GM19438 (cell line): ENCODE measurements at regions not wholly inside any gene's neighbourhood (a gene's known extent, or its start where the extent isn't known, plus 50 kb on each side); places are given as distances from the start of the nearest gene placed in this dataset.

Experiments used
- ATAC-seq: cut with Tn5 transposase; IDR thresholded peaks from one replicate; pipeline ENCODE4 v1.9.1; 2021; ENCODE audit warnings: low read depth; ENCODE audit not compliant: unreplicated experiment

DNA sequence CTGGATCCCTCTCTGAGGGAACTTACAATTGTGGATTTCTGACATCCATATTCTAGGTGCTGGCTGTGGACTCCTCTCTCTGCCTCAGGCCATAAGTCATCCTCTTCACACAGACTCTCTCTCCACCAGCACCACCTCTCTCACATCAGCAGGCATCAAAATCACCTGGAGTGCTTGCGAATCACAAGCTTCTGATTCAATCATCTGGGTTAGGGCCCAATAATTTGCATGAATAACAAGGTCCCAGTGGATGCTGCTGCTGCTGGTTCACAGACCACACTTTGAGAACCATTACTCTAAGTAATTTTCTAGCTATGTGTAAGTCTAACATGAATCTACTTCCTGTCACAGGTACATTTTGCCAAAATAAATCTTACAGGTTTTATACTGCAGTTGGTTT lies 214.9 kb downstream of the DSEL start:
- ATAC-seq, result no peak

DNA sequence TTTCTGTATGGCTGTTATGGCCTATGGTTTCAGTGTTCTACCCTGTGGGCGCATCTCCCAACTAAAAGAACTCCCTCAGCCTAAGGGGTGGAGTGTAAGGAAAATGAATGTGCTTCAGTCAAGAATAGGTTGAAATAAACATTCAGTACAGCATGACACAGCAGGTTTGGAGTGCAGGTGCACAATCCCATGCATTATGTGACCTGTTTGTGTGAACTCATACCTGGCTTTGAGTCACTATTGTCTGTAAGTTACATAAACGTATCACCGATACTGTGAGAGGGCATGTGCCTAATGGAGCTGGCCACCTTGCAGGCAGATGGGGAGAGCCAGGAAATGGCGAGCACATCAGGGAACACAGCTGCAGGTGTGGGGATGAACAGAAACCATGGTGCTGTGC lies 216.0 kb downstream of the DSEL start:
- no peak for ATAC-seq

DNA sequence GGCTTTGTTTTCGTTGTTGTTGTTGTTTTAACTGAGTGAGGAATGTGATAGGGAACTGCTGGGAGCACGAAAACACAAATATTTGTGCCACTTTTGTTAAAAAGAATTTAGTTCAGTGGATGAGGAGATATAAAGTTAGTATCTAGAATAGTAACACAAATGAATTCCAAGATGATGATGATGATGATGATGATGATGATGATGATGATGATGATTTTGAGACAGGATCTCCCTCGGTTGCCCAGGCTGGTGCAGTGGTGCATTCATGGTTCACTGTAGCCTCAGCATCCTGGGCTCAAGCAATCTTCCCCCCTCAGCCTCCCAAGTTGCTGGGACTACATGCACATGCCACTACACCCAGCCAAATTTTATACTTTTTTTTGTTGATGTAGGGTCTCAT lies 223.7 kb downstream of the DSEL start:
- ATAC-seq, result no peak

DNA sequence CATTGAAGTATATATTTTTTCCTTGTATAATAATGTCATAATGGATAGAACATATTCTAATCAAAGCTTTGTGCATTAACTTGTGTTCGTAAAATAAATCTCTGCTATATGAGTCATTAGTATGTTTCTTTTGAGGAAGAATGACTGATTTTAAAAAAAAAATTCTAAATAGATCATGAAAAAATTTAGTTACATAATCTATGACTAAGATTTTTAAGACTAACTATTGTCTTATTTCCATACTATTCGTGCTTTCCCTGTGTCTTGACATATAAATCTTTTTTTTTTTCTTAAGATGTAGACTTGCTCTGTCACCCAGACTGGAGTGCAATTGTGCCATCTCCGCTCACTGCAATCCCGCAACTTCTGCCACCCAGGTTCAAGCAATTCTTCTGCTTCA lies 226.1 kb downstream of the DSEL start:
- ATAC-seq, result no peak

DNA sequence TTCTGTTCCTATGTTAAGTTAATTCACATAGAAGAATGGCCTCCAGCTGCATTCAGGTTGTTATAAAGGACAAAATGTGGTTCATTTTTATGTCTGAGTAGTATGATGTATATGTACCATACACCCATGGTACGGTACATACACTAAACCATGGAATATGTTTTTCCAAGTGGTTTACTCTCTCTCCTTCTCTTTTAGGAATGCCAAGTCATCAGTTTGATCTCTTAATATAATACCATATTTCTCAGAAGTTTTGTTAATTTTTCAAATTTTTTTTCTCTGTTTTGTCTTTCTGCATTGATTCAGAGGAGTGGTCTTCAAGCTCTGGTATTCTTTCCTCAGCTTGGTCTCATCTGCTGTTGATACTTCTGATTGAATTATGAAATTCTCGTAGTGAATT lies 230.9 kb downstream of the DSEL start:
- no peak for ATAC-seq

DNA sequence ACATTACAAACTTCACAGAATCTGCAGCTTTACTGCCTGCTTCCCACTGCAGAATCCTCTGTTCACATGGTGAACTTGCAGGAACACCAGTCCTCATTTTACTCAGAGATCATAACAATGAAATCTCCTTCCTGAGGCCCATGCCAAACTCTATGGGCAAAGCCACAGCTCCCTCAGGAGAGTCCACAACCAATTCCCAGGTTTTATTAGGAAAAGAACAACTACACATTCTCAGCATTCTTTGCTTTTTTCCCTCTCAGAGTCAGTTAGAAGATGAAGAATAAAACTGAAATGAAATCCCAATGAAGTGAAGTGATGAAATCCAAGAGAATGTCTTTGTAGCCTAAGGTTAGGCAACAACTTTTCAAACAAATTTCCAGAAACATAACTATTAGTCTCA lies 233.7 kb downstream of the DSEL start:
- ATAC-seq, result no peak

DNA sequence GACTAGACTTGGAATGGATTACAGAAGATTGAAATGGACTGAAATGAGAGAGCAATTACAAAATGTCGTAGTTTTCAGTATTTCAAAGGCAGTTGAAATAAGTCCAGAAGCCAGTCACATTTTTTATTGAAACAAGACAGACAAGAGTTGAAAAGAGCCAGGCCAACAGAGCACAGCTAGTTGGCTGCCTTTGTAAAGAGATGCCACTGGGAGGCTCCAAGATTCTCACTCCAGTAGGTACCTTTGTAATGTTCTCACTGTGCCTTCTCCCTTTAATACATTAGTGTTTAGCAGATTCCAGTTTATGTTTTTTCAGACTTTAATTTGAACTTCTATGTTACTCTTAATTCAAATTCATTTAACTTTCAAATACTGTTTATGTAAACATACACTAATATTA lies 234.8 kb downstream of the DSEL start:
- no peak for ATAC-seq

DNA sequence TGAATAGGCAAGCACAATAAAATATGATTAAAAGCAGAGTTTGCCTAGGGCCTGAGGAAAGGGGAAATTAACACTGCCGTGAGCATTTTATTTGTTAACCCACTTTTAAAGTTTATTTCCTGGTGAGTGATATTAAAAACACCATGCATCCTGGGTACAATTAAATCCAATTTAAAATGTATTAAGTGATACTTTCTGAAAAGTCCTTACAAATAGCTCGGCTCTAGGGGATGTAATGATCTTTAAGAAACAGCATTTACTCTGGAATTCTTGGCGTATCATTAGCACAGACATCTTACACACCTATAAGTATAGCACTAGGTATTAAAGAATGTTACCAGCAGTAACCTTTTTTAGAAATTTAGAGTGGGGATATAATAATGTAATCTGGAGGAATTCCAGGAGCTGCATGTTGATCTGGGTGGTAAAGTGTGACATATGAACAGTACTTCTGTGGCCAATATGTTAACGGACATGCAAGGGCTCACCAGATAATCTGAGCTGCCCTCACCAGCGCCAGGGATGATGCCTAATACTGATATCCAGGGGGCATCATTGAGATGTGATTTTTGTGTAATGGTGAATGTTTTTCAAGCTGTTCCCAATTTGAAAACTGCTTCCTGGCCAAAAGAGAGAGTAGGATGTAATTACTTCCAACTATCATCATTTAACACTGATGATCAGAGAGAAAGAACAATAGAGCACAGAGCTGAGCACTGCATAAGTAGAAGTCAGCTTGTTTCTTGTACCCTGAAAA lies 235.9 kb downstream of the DSEL start:
- no peak for ATAC-seq

DNA sequence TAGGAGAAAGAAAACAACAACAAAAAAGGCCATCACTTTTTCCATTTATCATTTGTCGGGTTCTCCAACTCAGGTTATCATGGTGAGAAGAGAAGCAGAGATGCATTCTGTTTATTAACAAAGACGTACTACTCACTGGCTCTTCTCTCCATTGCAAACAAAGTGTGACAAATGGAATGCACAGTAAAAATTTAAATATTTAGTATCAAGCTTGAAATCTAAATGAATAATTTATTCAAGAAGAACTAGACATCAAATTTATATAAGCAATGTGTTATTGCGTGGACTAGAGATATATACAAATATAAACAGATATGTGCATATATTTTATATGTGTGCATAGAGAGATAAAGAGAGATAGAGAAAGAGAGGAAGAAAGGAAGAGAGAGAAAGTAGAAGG lies 236.5 kb downstream of the DSEL start:
- no peak for ATAC-seq

DNA sequence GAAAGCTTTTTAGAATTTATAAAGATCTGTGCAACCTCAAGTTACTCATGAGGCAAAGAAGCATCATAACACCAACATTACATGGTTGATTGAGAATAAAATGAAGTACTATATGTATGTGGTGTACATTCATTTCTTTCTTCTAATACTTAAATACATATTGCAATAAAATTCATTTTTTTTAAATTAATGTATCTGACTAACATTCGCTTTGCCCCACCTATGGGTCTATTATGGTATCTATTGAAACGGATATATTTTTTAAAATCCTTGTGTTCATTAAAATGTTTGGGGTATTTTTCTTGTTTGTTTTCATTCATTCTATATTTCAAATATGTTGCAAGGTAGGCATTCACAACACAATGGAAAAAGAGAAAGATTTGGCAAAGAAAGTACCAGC lies 237.5 kb downstream of the DSEL start:
- no peak for ATAC-seq

DNA sequence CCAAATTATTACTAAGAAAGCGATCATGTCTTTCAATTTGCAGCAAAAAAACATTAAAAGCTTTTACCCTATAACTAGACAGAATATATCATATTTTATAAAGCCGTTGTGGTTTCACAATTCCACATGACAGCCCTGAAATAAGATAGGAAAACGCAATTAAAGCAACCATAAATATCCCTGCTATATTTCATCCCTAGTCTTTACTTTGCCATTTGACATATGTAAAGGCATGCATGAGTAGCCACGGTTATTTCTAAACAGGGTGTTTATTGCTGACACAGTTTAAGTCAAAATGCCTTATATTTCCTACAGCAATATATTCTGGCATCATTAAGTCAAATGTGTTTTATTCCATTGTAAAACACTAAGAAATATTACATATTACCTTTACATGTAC lies 239.9 kb downstream of the DSEL start:
- no peak for ATAC-seq

DNA sequence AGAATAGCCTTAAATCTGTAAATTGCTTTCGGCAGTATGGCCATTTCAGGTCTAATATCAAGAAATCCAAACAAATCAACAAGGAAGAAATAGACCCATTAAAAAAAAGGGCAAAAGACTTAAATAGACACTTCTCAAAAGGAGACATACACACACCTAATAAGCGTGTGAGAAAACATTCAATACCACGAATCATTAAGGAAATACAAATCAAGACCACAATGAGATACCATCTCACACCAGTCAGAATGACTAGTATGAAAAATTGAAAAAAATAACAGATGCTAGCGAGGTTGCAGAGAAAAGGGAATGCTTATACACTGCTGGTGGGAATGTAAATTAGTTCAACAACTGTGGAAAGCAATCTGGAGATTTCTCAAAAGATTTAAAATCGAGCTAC lies 243.2 kb downstream of the DSEL start:
- no peak for ATAC-seq

DNA sequence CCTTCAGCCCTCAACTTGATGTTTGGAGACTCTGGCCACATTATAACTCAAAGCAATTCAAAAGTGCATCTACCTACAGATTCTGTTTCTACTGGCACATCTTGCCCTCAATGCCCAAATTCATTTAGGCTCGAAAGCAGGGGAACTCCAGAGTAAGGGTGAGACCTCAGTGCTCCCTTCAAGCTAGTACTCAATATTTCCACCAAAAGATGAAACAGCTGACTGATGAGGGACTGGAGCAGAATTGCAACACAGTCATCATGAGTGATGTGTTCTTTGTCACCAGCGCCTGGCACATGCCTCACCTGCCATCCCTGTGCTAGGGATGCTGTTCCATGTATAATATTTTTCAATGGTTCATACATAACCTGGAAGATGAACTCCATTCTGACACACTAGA lies 247.3 kb downstream of the DSEL start:
- ATAC-seq, result no peak

DNA sequence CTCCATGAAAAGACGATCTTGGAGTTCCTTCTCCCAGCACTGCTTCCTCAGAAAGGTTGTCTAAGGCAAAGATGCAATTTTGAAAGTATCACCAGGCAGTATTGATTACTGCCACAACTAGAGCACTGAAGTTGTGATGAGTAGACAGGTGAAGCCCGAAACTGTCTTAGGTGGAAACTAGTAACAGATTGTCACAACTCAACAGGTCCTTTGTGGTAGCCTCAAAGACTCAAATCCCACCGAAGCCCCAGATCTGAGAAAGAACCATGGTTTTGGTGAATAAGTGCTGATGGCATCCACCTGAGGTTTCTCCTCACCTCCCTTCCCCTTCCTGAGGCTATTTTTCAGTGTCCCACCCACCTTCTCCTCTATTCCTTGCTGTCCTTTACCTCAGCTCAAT lies 248.0 kb downstream of the DSEL start:
- no peak for ATAC-seq

DNA sequence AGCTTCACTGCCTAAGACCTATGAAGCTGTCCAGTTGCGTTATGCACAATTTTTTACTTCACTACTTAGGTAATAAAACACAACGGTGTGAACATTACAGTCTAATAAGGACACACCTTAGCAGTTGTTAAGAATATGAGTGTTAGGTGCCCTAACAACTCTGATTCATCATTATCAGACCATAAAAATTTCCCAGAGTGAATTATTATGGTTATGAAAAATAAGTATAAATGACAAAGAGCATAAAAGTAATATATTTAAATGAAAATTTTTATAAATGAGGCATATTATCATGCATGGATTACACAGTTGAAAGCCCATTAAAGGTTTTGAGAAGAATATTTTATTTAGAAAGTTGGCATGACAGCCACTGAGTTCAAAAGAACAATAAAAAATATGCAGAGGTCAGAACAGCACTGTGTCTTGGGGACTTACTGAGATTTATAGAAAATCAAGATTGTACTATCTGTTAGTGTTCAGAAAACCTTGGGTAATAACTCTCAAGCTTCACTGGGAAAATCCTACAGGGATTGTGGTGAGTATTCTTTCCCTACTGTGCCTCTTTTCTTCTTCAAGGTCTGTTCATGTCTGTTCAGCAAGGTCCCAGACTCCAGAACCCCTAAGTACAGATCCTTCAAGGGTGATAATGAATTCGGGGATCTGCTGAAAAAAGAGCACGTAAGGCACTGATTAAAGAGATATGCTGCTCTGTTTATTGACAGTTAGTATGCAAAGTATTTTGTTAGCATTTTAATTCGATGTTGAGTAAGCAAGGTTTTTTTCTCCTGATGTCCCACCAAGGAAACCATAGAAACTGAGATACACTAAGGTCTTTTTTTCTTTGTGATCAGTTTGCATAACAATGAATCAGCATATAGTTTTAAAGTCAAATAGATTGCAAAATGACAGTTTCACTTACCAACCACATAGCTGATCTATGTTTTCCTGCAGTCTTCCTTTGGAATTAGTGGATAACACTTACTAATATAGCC lies 250.0 kb downstream of the DSEL start:
- no peak for ATAC-seq

DNA sequence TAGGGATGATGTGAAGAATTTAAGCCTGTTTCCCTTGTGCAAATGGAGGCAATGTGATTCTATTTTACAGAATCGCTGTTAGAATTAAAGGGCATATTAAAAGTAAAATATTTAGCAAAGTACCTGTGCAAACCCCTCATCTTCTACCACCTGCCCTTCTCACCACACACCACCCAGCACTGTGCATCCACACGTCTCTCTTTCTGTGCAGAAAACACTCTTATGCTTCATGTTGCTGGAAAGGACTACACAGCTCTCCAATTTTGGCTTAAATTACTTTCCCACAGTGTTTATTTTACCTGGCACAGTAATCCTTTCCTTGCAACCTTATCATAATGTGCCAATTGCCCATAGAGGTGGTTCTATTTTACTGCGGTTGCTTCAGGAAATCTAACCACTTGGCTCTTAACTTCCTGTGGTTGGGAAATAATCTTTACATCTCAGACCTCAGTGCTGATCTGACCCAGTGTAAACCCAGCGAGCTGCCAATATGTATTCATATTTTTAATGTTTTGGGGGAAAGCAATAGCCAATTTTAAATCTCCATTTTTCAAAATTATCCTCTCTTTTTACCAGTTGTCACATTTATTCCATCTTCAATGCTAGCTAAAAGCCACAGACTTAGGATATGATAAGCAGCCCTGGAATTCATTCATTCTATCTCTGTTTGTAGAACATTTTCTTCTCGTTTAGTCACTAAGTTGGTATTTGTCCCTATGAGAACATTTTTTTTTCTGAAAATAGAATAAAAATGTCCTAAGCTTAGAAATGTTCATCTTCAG lies 250.9 kb downstream of the DSEL start:
- ATAC-seq, result no peak

DNA sequence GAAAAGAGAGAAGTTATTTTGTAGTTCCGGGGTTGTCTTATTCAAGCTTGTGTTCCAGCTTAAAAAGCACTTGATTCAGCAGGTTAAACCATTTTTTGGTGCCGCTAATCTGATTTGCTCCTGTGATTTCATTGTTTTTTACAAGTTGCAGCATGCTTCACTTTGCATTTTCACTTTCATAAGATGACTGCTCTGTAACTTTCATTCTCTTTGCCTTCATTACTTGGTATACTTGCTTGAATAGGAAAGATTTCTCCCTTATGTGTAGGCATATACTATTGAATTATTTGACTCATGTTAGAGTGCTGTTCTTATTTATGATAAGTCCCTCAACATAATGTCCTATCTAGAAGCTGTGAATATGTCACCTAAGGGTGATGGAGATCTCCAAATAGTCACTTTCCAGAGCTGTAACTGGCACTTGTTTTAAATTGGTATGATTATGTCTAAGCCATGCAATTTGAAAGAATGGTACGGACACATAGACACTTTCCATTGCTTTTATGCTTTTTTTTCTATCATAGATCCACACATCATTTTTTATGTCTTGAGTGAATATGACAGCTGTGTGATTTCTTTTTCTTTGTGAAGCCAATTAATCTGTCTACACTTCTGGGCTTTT lies 254.5 kb downstream of the DSEL start:
- ATAC-seq, result no peak

DNA sequence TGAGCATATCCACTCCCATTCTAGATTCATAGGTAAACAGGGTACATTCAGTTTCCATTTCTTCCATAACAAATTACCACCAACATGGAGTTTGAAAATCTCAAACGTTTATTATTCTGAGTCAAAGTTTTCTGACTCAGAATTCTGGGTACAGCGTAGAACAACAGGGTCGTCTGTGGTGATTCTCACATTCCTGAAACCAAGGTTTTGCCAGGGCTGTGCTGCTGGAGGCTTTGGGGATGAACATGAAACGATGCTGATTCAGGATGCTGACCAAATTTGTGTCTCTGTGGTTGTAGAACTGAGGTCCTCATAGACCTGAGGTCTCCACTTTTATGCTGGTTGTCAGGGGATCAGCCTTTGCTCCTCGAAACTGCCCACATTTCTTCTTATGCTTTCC lies 255.7 kb downstream of the DSEL start:
- no peak for ATAC-seq

DNA sequence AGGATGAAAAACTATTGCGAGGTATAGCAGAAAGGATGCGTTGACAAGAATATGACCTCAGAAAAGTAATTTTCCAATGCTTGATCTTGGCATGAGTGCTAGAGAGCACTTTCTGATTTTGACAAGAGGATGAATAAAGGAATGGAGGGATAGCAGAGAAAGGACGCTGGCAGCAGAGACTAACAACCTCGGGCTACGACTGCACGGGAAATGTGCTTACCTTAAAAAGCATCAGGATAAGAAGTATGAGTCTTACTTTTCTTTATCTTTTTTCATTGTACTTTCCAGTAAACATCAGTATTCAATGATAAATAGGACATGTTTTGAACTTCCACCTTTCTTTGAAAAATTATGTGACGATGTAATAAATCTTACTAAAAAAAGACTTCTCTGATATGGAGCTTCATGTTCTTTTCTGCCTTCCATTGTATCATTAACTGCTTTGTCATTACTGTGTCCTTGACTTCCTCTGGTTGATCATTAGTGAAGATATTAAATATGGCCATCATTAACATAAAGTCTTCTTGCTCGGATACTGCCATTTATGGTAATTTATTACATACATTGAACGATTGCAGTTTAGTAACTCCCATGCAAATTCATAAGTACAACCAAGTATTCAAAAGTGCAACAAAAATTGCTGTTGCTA lies 265.6 kb downstream of the DSEL start:
- ATAC-seq, result no peak
